Aorta (tissue), 5 donors: ENCODE measurements at regions not wholly inside any gene's neighbourhood (a gene's known extent, or its start where the extent isn't known, plus 50 kb on each side); places are given as distances from the start of the nearest gene placed in this dataset.
"Not testable (repeated sequence)": the region's sequence is repeated elsewhere in the genome, so short reads cannot be mapped to it uniquely, and the experiment has no call there.

Experiments
- ATAC-seq: fragments of 200-7000 bp; cut with Tn5 transposase; one replicate; pipeline ENCODE4 v1.9.1; 2022; ENCODE audit warnings: moderate library complexity; ENCODE audit not compliant: low FRiP score
- DNase-seq, 2 donors: peaks; one replicate each; pipeline ENCODE4 v3.0.0-alpha.2; 2020
- H3K27ac ChIP-seq, 2 donors: one replicate each; pipeline ENCODE4 v1.5.1; 2013; ENCODE audit warnings: low read length in 2 of 2, mild to moderate bottlenecking in 2 of 2, moderate library complexity in 2 of 2, control low read depth in 1 of 2, inconsistent platforms in 1 of 2, low read depth in 1 of 2
- H3K27me3 ChIP-seq, 2 donors: one replicate each; pipeline ENCODE4 v1.6.1; 2013; ENCODE audit warnings: control low read depth in 1 of 2, low read length in 1 of 2, mild to moderate bottlenecking in 1 of 2, moderate library complexity in 1 of 2; ENCODE audit not compliant: insufficient read depth in 2 of 2, control insufficient read depth in 1 of 2
- H3K36me3 ChIP-seq, 2 donors: one replicate each; pipeline ENCODE4 v1.6.1; 2013; ENCODE audit warnings: control low read depth in 1 of 2, low read length in 1 of 2, mild to moderate bottlenecking in 1 of 2; ENCODE audit not compliant: insufficient read depth in 2 of 2, control insufficient read depth in 1 of 2
- H3K4me1 ChIP-seq, 2 donors: one replicate each; pipeline ENCODE4 v1.6.1; 2013; ENCODE audit warnings: low read length in 2 of 2, control low read depth in 1 of 2, mild to moderate bottlenecking in 1 of 2, moderate library complexity in 1 of 2; ENCODE audit not compliant: insufficient read depth in 2 of 2, control insufficient read depth in 1 of 2
- H3K4me3 ChIP-seq, 2 donors: one replicate each; pipeline ENCODE4 v1.5.1; 2013; ENCODE audit warnings: low read length in 2 of 2, control low read depth in 1 of 2, mild to moderate bottlenecking in 1 of 2
- H3K9me3 ChIP-seq: one replicate; pipeline ENCODE4 v1.6.1; 2013; ENCODE audit warnings: mild to moderate bottlenecking, low read length; ENCODE audit not compliant: control insufficient read depth
- WGBS, 2 donors: extraction: QIAGEN DNeasy Blood & Tissue Kit; methylation state at CpG; one replicate each; pipeline ENCODE4 v1.1.7; 2013; 5-methylcytosine and 5-hydroxymethylcytosine counted together
- intact Hi-C, 2 donors: fragments of 100-400 bp; cut with DNase I; formaldehyde crosslinking; loops; one replicate each; pipeline versions ENCODE4 v1.14.2 to v1.15.0; 2022
- donor health status: healthy with polysubstance abuse.
- donor health status: Bipolar disorder and iron deficiency.
- donor health status: DM: no; HTN: no; CAD: no.
- donor health status: DM: no; HTN: no; CAD: no.
- donor health status: DM: yes; HTN: yes; CAD: no.

DNA sequence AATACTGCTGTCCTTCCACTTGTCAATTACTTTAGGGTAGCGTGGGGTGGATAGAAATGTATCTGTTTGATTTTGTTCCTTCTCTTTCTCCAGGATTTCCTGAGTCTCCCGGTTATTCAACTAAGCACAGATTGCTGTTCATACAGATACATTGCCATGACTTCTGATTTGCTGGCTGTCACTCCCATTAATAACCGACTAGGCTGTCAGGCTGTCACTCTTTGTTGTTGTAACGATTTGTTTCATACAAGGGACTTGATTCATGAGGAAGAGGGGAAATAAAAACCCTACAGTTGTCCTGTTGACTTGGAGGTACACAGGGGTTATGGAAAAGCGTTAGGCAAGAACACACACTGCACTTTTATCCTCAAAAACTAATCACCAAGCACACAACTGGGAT lies 302.7 kb upstream of the SMIM21 start:
- intact Hi-C loops = no loop called here
- Histone ChIP-seq H3K36me3 (no peaks in the 10 kb centered on the region), H3K4me3 (no peak overlapping the region), H3K27ac (no peak overlapping the region), H3K9me3 (no peaks in the 10 kb centered on the region), H3K27me3 (no peaks in the 10 kb centered on the region), H3K4me1 (no peaks in the 10 kb centered on the region)
- ATAC-seq (no peak), DNase-seq (no peak)
- 10 to 12% methylated on average over 5 of the region's 5 CpGs for WGBS, 2 donors

DNA sequence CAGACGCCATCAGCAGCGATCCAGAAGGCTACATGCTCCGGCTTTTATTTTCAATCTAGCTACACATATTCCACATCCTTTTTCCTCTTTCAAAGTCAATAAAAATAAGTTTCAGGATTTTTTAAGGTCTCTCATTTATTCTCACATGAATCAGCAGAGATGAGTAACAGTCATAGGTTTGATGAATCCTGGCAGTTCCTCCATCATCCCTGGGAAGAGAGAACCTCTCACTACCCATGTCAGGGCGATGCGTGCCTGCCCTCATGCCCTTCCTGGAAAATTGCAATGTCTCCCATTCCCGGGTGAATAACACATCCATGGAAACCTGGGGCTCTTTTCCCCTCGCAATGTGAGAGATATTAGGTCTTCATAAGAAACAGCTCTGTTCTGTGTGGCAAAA lies 301.1 kb upstream of the SMIM21 start:
- Histone ChIP-seq H3K4me1 (no peaks in the 10 kb centered on the region), H3K27me3 (no peaks in the 10 kb centered on the region), H3K36me3 (no peaks in the 10 kb centered on the region), H3K27ac (no peak overlapping the region), H3K9me3 (no peaks in the 10 kb centered on the region), H3K4me3 (no peak overlapping the region)
- DNase-seq (no peak), ATAC-seq (no peak)
- WGBS, 2 donors = 63 to 70% methylated on average over 7 of the region's 7 CpGs
- intact Hi-C loops = no loop called here

DNA sequence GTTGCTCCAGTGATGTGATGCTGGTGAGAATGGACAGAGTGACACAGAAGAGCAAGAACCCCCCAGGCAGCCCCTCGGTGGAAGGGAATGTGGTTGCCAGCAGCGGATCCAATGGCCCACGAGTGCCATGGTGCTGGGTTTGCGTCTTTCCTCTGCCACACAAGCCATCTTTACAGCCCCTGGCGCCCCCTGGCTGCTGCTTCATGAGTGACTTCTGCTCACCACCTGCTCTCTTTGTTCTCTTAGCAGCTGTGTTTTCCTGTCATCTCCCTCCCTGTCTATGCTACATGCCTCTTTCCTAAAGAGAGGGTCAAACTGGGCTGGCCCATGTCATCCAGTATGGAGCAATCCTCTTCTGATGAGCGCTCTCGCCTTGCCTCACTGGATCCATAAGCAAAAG lies 300.0 kb upstream of the SMIM21 start:
- no peak overlapping the region for H3K4me3 ChIP-seq
- H3K9me3 ChIP-seq = no peaks in the 10 kb centered on the region
- WGBS, 2 donors = 66 to 70% methylated on average over 7 of the region's 7 CpGs
- ATAC-seq (no peak), DNase-seq (no peak)
- intact Hi-C loops = no loop called here
- no peaks in the 10 kb centered on the region for H3K4me1 ChIP-seq
- no peak overlapping the region for H3K27ac ChIP-seq
- H3K36me3 ChIP-seq = no peaks in the 10 kb centered on the region
- H3K27me3 ChIP-seq = no peaks in the 10 kb centered on the region

DNA sequence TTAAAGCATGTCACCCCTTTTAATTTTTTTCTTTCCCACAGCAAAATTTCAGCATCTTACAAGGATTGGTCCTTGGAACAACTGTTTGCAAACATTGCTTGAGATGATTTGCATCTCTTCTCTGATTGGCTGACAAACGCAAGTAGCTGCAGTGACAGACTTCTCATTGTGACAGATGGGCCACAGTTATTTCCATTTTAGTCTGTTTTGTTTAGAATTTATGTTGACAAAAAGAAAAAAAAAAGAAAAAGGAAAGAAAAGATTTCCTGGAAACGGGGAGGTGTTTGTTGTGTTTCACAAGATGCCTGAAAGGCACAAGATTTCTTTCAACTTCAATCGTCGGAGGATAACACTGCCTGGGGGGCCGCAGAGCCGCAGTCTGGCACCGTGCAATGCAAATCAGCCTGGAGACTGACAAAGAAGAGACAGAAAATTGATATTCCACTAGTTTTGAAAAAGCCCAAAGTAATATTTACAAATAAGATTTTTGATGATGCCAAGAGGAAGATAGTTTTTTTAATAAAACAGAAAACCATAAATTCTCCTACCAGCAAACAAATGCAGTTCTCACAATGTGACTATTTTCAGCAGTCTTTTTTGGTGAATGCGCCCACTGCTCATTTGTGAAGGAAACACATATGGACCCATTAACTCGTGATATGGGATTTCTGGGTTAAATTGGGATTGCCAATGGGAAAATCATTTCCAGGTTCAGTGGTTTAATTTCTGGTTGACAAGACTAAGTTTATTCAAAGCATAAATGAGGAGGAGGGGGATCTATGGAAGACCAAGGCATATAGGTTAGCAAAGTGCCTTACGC lies 296.2 kb upstream of the SMIM21 start:
- Histone ChIP-seq H3K36me3 (no peaks in the 10 kb centered on the region), H3K4me3 (no peak overlapping the region), H3K4me1 (no peaks in the 10 kb centered on the region), H3K27ac (no peak overlapping the region), H3K27me3 (no peaks in the 10 kb centered on the region), H3K9me3 (no peaks in the 10 kb centered on the region)
- 65 to 70% methylated on average over 10 of the region's 10 CpGs for WGBS, 2 donors
- ATAC-seq (no peak), DNase-seq (no peak)
- intact Hi-C loops = no loop called here

DNA sequence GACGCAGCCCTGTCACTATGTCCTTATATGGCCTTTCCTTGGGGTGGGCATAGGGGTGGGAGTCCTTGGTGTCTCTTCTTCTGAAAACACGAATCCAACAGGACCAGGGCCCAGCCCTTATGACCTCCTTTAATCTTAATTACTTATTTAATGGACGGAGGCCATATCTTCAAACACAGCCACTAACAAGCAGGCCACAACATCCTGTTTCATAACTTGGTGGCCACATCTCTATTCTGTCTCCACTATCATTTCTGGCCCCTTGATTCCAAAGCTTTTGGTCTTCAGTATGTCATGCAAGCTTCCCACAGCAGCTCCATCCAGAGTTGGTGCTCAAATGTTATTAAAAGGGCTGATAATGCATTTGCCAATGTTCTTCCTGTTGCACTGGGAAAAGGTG lies 287.3 kb upstream of the SMIM21 start:
- WGBS, 2 donors = 74 to 91% methylated on average over 3 of the region's 3 CpGs
- Histone ChIP-seq H3K9me3 (peaks cover 4% of the 10 kb centered on the region), H3K4me1 (no peaks in the 10 kb centered on the region), H3K27me3 (no peaks in the 10 kb centered on the region), H3K4me3 (no peak overlapping the region), H3K27ac (no peak overlapping the region), H3K36me3 (no peaks in the 10 kb centered on the region)
- DNase-seq = no peak
- no peak for ATAC-seq
- intact Hi-C loops = no loop called here

DNA sequence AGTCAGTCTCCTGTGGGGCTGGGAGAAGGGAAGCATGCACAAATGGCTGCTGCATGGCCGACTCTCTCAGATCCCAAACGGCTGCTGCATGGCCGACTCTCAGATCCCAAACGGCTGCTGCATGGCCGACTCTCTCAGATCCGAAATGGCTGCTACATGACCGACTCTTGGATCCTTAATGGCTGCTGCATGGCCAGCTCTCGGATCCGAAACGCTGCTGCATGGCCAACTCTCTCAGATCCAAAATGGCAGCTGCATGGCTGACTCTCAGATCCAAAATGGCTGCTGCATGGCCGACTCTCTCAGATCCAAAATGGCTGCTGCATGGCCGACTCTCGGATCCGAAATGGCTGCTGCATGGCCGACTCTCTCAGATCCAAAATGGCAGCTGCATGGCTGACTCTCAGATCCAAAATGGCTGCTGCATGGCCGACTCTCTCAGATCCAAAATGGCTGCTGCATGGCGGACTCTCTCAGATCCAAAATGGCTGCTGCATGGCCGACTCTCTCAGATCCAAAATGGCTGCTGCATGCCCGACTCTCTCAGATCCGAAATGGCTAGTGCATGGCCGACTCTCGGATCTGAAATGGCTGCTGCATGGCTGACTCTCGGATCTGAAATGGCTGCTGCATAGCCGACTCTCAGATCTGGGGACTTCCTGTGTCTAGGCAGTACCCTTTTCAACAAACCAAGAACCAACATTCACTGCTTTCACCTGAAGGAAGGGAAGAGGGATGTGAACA lies 284.8 kb upstream of the SMIM21 start:
- intact Hi-C loops, H3K4me3 ChIP-seq, H3K4me1 ChIP-seq, H3K36me3 ChIP-seq, H3K27me3 ChIP-seq, H3K27ac ChIP-seq, H3K9me3 ChIP-seq, DNase-seq, ATAC-seq: not testable (repeated sequence)
- 90 to 96% methylated on average over 23 to 24 of the region's 24 CpGs for WGBS, 2 donors

DNA sequence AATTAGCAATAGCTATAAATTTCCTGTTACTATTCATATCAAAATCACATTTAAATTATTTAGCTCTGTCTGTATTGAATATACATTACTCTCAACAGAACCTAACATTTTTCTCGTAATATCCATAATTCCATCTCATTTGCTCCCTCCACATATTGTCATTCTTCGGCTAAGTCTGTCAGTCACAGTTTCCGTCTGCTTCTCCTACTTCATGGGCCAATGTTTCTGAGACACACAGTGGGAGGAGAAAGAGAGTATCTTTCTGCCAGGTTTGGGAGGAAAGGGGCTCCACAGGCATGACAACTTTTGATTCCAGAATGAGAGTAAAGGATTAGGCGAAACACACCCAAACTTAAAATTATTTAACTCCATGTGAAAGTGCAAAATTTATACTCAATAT lies 273.1 kb upstream of the SMIM21 start:
- DNase-seq = no peak
- ATAC-seq = no peak
- intact Hi-C loops = no loop called here
- H3K27me3 ChIP-seq = no peaks in the 10 kb centered on the region
- H3K4me1 ChIP-seq = no peaks in the 10 kb centered on the region
- 80 to 86% methylated on average over 4 of the region's 4 CpGs for WGBS, 2 donors
- no peaks in the 10 kb centered on the region for H3K36me3 ChIP-seq
- H3K9me3 ChIP-seq = peaks cover 2% of the 10 kb centered on the region
- no peak overlapping the region for H3K27ac ChIP-seq
- no peak overlapping the region for H3K4me3 ChIP-seq

DNA sequence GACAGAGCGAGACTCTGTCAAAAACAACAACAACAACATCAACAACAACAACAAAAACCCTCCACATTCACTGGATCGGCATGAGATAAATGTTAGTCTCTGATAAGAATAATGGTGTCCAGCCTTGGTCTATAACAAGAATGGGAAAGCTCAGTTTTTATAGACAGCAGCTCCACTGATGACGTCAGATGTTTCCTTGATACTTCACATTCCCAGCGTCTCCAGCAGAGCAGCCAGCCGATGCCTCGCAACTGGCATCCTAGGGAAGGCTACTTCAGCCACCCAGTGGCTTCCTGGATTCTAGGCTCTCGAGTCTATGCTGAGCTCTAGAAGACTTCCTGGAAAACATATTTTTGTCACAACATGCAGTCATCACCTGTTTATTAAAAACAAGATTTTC lies 271.4 kb upstream of the SMIM21 start:
- peaks cover 2% of the 10 kb centered on the region for H3K9me3 ChIP-seq
- no peaks in the 10 kb centered on the region for H3K36me3 ChIP-seq
- no peaks in the 10 kb centered on the region for H3K27me3 ChIP-seq
- H3K4me1 ChIP-seq = no peaks in the 10 kb centered on the region
- H3K27ac ChIP-seq = no peak overlapping the region
- H3K4me3 ChIP-seq = no peak overlapping the region
- WGBS, 2 donors = 75 to 79% methylated on average over 7 of the region's 7 CpGs
- DNase-seq = no peak
- ATAC-seq = no peak
- intact Hi-C loops = loop anchor here in 1 of 2 donors (10.0 kb wide), 1 partner anchor 56 kb away; no protein-coding TSS in a partner anchor

DNA sequence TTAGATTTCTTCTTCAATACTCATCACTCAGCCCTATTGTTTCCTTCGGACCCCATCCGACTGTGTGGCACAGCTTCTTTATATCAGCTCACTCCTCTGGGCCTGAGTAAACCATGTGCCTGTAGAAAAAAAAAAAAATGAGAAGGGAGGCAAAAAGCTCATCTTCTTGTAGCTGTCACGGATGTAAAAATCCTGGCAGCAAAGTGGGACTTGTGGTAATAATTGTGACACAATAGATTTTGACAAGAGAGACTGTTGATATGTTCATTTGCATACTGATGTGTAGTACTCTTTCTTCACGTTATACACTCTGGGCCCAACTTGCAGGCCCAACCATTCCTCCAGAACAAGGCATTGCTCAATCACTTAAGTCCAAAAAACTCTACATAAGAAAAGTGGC lies 270.0 kb upstream of the SMIM21 start:
- intact Hi-C loops = loop anchor here in 1 of 2 donors (10.0 kb wide), 1 partner anchor 57 kb away; no protein-coding TSS in a partner anchor
- no peak for DNase-seq
- WGBS, 2 donors = 69 to 81% methylated on average over 4 of the region's 4 CpGs
- H3K4me3 ChIP-seq = no peak overlapping the region
- no peak for ATAC-seq
- H3K27ac ChIP-seq = no peak overlapping the region
- H3K9me3 ChIP-seq = no peaks in the 10 kb centered on the region
- H3K27me3 ChIP-seq = no peaks in the 10 kb centered on the region
- no peaks in the 10 kb centered on the region for H3K4me1 ChIP-seq
- no peaks in the 10 kb centered on the region for H3K36me3 ChIP-seq
